Lung (tissue), 12 donors: ENCODE measurements at regions not wholly inside any gene's neighbourhood (a gene's known extent, or its start where the extent isn't known, plus 50 kb on each side); places are given as distances from the start of the nearest gene placed in this dataset. TPM values are rescaled to one million over a fixed set of nuclear protein-coding genes. Genes with fewer than 3 reads are reported as not detected.

Experiments
- ATAC-seq: fragments of 200-7000 bp; cut with Tn5 transposase; one replicate; pipeline ENCODE4 v1.9.1; 2020; ENCODE audit warnings: moderate number of reproducible peaks; ENCODE audit not compliant: insufficient read depth, low FRiP score
- DNase-seq, 3 donors: peaks; one replicate each; pipeline ENCODE4 v3.0.0-alpha.2; 2013 to 2017
- H3K27ac ChIP-seq, 2 donors: one replicate each; pipeline ENCODE4 v1.5.1; 2013; ENCODE audit warnings: mild to moderate bottlenecking in 2 of 2, moderate library complexity in 2 of 2, control low read depth in 1 of 2, inconsistent platforms in 1 of 2, low read depth in 1 of 2, low read length in 1 of 2
- H3K27me3 ChIP-seq, 3 donors: one replicate each; pipeline ENCODE4 v1.5.1; 2013; ENCODE audit warnings: low read length in 2 of 3; ENCODE audit not compliant: control insufficient read depth in 3 of 3, insufficient read depth in 3 of 3
- H3K36me3 ChIP-seq, 4 donors: one replicate each; pipeline ENCODE4 v1.5.1; 2013; ENCODE audit warnings: low read length in 4 of 4, mild to moderate bottlenecking in 1 of 4, moderate library complexity in 1 of 4; ENCODE audit not compliant: control insufficient read depth in 4 of 4, insufficient read depth in 4 of 4
- H3K4me1 ChIP-seq, 5 donors: one replicate each; pipeline ENCODE4 v1.5.1; 2013; ENCODE audit warnings: low read length in 5 of 5, mild to moderate bottlenecking in 2 of 5, moderate library complexity in 1 of 5; ENCODE audit not compliant: control insufficient read depth in 5 of 5, insufficient read depth in 5 of 5
- H3K4me3 ChIP-seq: one replicate; pipeline ENCODE4 v1.5.1; 2013; ENCODE audit warnings: mild to moderate bottlenecking, control low read depth, moderate library complexity
- H3K9ac ChIP-seq, 2 donors: one replicate each; pipeline ENCODE4 v1.5.1; 2013; ENCODE audit warnings: low read length in 2 of 2, control low read depth in 1 of 2; ENCODE audit not compliant: insufficient read depth in 1 of 2
- H3K9me3 ChIP-seq, 4 donors: one replicate each; pipeline ENCODE4 v1.5.1; 2013; ENCODE audit warnings: low read length in 3 of 4, mild to moderate bottlenecking in 1 of 4, moderate library complexity in 1 of 4; ENCODE audit not compliant: control insufficient read depth in 4 of 4, insufficient read depth in 3 of 4
- WGBS, 2 donors: extraction: QIAGEN DNeasy Blood & Tissue Kit; methylation state at CpG; one replicate each; pipeline ENCODE4 v1.1.7; 2013; 5-methylcytosine and 5-hydroxymethylcytosine counted together
- small RNA-seq: library from RNA; depleted of rRNA; stranded (forward); fragments of <200 nt; gene quantifications from one replicate; pipeline ENCODE3, GENCODE V24; 2014; ENCODE audit warnings: low replicate concordance
- TF ChIP-seq, protein P1 (sequence below): IDR thresholded peaks from 2 replicates; pipeline ENCODE4 v1.5.1; 2012; ENCODE audit warnings: mild to moderate bottlenecking; ENCODE audit errors: control extremely low read depth, extremely low read depth
- donor health status: control.
- donor health status: control.
- donor health status: Bipolar disorder and iron deficiency.
- donor health status: healthy.
- donor health status: DM: yes; HTN: yes; CAD: no.

DNA sequence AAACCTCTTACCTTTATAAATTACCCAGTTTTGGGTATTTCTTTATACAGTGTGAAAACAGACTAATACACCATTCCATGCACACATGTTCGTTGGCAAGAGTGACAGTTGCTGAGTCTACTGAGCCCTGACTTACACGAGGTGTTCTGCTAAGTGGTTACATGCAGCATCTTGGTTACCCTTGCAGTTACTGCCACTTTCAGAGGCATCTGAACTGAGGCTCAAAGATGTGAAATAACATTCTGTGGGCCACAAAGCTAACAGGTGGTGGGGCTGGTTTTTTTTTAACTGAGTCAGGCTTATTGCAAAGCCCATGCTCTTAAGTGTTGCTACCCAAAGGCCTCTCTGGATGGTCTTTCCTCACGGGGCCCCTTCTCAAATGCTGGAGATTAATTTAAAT is 54.4 kb upstream of the GTSF1L start:
- TF ChIP-seq, protein P1, sequence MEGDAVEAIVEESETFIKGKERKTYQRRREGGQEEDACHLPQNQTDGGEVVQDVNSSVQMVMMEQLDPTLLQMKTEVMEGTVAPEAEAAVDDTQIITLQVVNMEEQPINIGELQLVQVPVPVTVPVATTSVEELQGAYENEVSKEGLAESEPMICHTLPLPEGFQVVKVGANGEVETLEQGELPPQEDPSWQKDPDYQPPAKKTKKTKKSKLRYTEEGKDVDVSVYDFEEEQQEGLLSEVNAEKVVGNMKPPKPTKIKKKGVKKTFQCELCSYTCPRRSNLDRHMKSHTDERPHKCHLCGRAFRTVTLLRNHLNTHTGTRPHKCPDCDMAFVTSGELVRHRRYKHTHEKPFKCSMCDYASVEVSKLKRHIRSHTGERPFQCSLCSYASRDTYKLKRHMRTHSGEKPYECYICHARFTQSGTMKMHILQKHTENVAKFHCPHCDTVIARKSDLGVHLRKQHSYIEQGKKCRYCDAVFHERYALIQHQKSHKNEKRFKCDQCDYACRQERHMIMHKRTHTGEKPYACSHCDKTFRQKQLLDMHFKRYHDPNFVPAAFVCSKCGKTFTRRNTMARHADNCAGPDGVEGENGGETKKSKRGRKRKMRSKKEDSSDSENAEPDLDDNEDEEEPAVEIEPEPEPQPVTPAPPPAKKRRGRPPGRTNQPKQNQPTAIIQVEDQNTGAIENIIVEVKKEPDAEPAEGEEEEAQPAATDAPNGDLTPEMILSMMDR: no peak
- no peak for DNase-seq
- Histone ChIP-seq H3K36me3 (no peaks in the 10 kb centered on the region), H3K27ac (no peak overlapping the region), H3K9ac (no peak overlapping the region), H3K27me3 (no peaks in the 10 kb centered on the region), H3K9me3 (peaks cover 0 to 20% (median 11%) of the 10 kb centered on the region in 4 donors), H3K4me1 (no peaks in the 10 kb centered on the region), H3K4me3 (no peak overlapping the region)
- 77 to 84% methylated on average over 3 of the region's 3 CpGs for WGBS, 2 donors
- no peak for ATAC-seq

DNA sequence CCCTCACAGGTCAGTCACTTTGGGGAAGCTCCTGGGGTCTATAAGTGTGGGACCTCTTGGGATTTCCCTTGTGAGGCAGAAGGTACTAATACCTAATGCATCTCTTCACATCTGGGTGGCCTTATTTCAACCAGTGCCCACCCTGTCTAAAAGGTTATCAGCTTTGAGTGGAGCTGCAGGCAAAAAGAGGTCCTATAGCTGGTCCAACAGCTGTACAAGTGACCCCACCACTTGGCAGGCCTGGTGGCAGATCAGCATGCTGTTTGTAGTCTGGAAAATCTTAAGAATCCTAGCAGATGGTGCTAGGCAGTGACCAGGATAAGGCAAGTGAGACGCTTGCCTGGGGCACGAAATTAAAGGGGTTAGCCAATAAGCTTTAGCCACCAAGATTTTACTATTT is 51.6 kb upstream of the GTSF1L start:
- DNase-seq (no peak), ATAC-seq (no peak)
- TF ChIP-seq, protein P1: no peak
- WGBS, 2 donors: 88 to 98% methylated on average over 2 of the region's 2 CpGs
- no peak overlapping the region for H3K4me3 ChIP-seq
- no peak overlapping the region for H3K9ac ChIP-seq
- H3K27ac ChIP-seq: no peak overlapping the region
- H3K36me3 ChIP-seq: no peaks in the 10 kb centered on the region
- no peaks in the 10 kb centered on the region for H3K4me1 ChIP-seq
- H3K27me3 ChIP-seq: no peaks in the 10 kb centered on the region
- peaks cover 0 to 20% (median 11%) of the 10 kb centered on the region in 4 donors for H3K9me3 ChIP-seq

DNA sequence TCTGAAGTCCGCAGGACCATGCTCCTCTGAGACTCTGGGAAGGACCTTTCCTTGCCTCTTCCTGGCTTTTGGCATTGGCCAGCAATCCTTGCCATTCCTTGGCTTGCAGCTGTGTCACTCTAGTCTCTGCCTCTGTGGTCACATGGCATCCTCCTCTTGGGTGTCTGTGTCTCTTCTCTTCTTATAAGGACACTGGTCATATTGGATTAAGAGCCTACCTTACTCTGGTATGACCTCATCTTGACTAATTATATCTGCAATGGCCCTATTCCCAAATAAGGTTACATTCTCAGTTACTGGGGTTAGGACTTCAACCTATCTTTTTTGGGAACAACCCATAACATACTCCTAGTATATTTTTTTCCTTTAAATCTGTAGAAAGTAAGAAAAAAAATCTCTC is 49.9 kb upstream of the GTSF1L start:
- Histone ChIP-seq H3K4me3 (no peak overlapping the region), H3K4me1 (no peaks in the 10 kb centered on the region), H3K36me3 (no peaks in the 10 kb centered on the region), H3K27ac (no peak overlapping the region), H3K9ac (no peak overlapping the region), H3K27me3 (peaks cover 0 to 3% (median 0%) of the 10 kb centered on the region in 3 donors), H3K9me3 (peaks cover 0 to 20% (median 11%) of the 10 kb centered on the region in 4 donors)
- WGBS, 2 donors: 92 to 100% methylated on average over 1 of the region's 1 CpG
- no peak for DNase-seq
- TF ChIP-seq, protein P1: no peak
- no peak for ATAC-seq

Small RNA genes lying in the stretch of these regions (small RNA-seq; reads per million reads assigned to genes)
- gene RNU6-639P: not detected
